Trophoblast cell (in vitro differentiated cells and primary cell): ENCODE measurements at regions not wholly inside any gene's neighbourhood (a gene's known extent, or its start where the extent isn't known, plus 50 kb on each side); places are given as distances from the start of the nearest gene placed in this dataset.

Source experiments
- DNase-seq, 2 donors: peaks; one replicate each; pipeline ENCODE4 v3.0.0-alpha.2; 2016
- H2AFZ ChIP-seq: 2 replicates; pipeline ENCODE4 v1.6.1; 2013; ENCODE audit warnings: low read length, moderate library complexity, mild to moderate bottlenecking; ENCODE audit not compliant: insufficient read depth, poor library complexity
- H2AK5ac ChIP-seq: 2 replicates; pipeline ENCODE4 v1.6.1; 2013; ENCODE audit warnings: mild to moderate bottlenecking, low read length
- H2BK120ac ChIP-seq: 2 replicates; pipeline ENCODE4 v1.6.1; 2013; ENCODE audit warnings: low read length, mild to moderate bottlenecking, moderate library complexity; ENCODE audit not compliant: insufficient read depth, poor library complexity
- H2BK12ac ChIP-seq: 2 replicates; pipeline ENCODE4 v1.6.1; 2013; ENCODE audit warnings: mild to moderate bottlenecking, low read length, moderate library complexity
- H2BK5ac ChIP-seq: 2 replicates; pipeline ENCODE4 v1.6.1; 2013; ENCODE audit warnings: low read length, low read depth, moderate library complexity, mild to moderate bottlenecking; ENCODE audit not compliant: poor library complexity
- H3K14ac ChIP-seq: 2 replicates; pipeline ENCODE4 v1.6.1; 2013; ENCODE audit warnings: mild to moderate bottlenecking, low read length
- H3K18ac ChIP-seq: 2 replicates; pipeline ENCODE4 v1.6.1; 2013; ENCODE audit warnings: mild to moderate bottlenecking, low read length
- H3K23ac ChIP-seq: 2 replicates; pipeline ENCODE4 v1.6.1; 2013; ENCODE audit warnings: low read length
- H3K27ac ChIP-seq: 2 replicates; pipeline ENCODE4 v1.5.1; 2013; ENCODE audit warnings: low read depth, mild to moderate bottlenecking, inconsistent platforms, low read length, moderate library complexity
- H3K27me3 ChIP-seq: 2 replicates; pipeline ENCODE4 v1.6.1; 2013; ENCODE audit warnings: inconsistent platforms, mild to moderate bottlenecking, low read length, moderate library complexity; ENCODE audit not compliant: insufficient read depth
- H3K36me3 ChIP-seq, 2 experiments: 1 replicate in 1 of 2; 2 replicates in 1 of 2; pipeline ENCODE4 v1.6.1; 2013; ENCODE audit warnings: low read length in 2 of 2, mild to moderate bottlenecking in 2 of 2, moderate library complexity in 1 of 2; ENCODE audit not compliant: insufficient read depth in 2 of 2, control insufficient read depth in 1 of 2
- H3K4ac ChIP-seq: 2 replicates; pipeline ENCODE4 v1.6.1; 2013; ENCODE audit warnings: low read depth, mild to moderate bottlenecking, low read length, moderate library complexity
- H3K4me1 ChIP-seq, 2 experiments: 1 replicate in 1 of 2; 2 replicates in 1 of 2; pipeline ENCODE4 v1.6.1; 2013; ENCODE audit warnings: low read length in 2 of 2, mild to moderate bottlenecking in 2 of 2, moderate library complexity in 1 of 2; ENCODE audit not compliant: insufficient read depth in 2 of 2, control insufficient read depth in 1 of 2
- H3K4me2 ChIP-seq: 2 replicates; pipeline ENCODE4 v1.6.1; 2013; ENCODE audit warnings: inconsistent platforms, mild to moderate bottlenecking, low read length, moderate library complexity
- H3K4me3 ChIP-seq: 2 replicates; pipeline ENCODE4 v1.5.1; 2013; ENCODE audit warnings: mild to moderate bottlenecking, low read depth, low read length, inconsistent platforms
- H3K79me1 ChIP-seq: one replicate; pipeline ENCODE4 v1.6.1; 2013; ENCODE audit warnings: low read length
- H3K79me2 ChIP-seq: 2 replicates; pipeline ENCODE4 v1.6.1; 2013; ENCODE audit warnings: low read length, mild to moderate bottlenecking; ENCODE audit not compliant: control insufficient read depth, insufficient read depth, poor library complexity
- H3K9ac ChIP-seq: 2 replicates; pipeline ENCODE4 v1.6.1; 2013; ENCODE audit warnings: mild to moderate bottlenecking, low read length
- H3K9me3 ChIP-seq: 2 replicates; pipeline ENCODE4 v1.6.1; 2013; ENCODE audit warnings: low read depth, mild to moderate bottlenecking, control low read depth, inconsistent platforms, low read length; ENCODE audit not compliant: insufficient read depth
- H4K12ac ChIP-seq: 2 replicates; pipeline ENCODE4 v1.6.1; 2013; ENCODE audit warnings: low read depth, mild to moderate bottlenecking, low read length, moderate library complexity
- H4K8ac ChIP-seq: 2 replicates; pipeline ENCODE4 v1.6.1; 2013; ENCODE audit warnings: low read depth, mild to moderate bottlenecking, low read length, moderate library complexity
- H4K91ac ChIP-seq: one replicate; pipeline ENCODE4 v1.6.1; 2013; ENCODE audit warnings: low read depth, mild to moderate bottlenecking, low read length, moderate library complexity
- WGBS: extraction: QIAGEN DNeasy Blood & Tissue Kit; methylation state at CpG from one replicate; pipeline ENCODE4 v1.1.7; 2013; ENCODE audit warnings: missing lambda C conversion rate; ENCODE audit not compliant: insufficient read length, insufficient coverage; ENCODE audit errors: extremely low coverage; 5-methylcytosine and 5-hydroxymethylcytosine counted together

GRCh38 chr1:5576673-5577065 lies 415.6 kb downstream of the NPHP4 start:
- no peak overlapping the region for H4K8ac ChIP-seq
- H2BK12ac ChIP-seq = no peak overlapping the region
- H3K36me3 ChIP-seq = no peaks in the 10 kb centered on the region
- H3K4me2 ChIP-seq = no peak overlapping the region
- no peaks in the 10 kb centered on the region for H3K27me3 ChIP-seq
- no peak overlapping the region for H2AFZ ChIP-seq
- H2BK5ac ChIP-seq = no peak overlapping the region
- DNase-seq = no peak
- H4K12ac ChIP-seq = no peak overlapping the region
- no CpG with 5 or more reads among the region's 5 CpGs for WGBS
- H3K4me3 ChIP-seq = no peak overlapping the region
- H3K79me1 ChIP-seq = no peaks in the 10 kb centered on the region
- no peaks in the 10 kb centered on the region for H3K79me2 ChIP-seq
- no peaks in the 10 kb centered on the region for H3K4me1 ChIP-seq
- no peak overlapping the region for H3K4ac ChIP-seq
- H2AK5ac ChIP-seq = no peak overlapping the region
- H3K23ac ChIP-seq = no peak overlapping the region
- no peak overlapping the region for H3K14ac ChIP-seq
- H3K27ac ChIP-seq = no peak overlapping the region
- H4K91ac ChIP-seq = no peak overlapping the region
- no peak overlapping the region for H2BK120ac ChIP-seq
- H3K9ac ChIP-seq = no peak overlapping the region
- H3K18ac ChIP-seq = no peak overlapping the region
- no peaks in the 10 kb centered on the region for H3K9me3 ChIP-seq

DNA sequence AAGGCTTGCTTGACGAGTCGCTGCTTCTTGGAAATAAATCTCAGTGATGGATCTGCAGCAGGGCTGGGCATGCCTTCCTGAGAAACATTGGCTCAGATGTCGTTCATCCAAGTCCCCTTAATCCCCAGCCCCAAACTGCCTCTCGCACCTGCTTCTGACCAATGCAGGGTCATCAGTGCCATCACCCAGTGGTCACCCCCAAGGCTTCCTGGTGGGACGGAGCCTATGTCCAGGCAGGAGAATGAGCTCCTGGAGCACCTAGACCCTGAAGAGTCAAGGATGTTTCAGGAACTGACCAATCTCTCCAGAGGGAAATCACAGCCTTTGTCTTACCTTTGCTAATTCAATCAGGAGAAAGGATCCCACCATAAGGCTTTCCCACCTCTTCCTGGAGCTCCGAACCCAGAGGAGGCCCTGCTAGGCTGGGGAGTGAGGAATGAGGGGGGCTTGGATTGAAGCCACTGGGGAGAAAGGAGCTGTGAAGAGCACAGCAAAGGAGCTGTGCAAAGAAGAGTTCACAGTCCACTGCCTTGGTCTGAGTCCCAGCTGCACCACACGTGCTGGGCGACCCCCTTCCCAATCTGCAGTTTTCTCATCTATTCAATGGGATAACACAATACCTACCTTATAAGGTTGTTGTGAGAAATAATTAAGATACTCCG lies 416.1 kb downstream of the NPHP4 start:
- DNase-seq = no peak
- no peak overlapping the region for H3K27ac ChIP-seq
- H3K14ac ChIP-seq = no peak overlapping the region
- H2BK12ac ChIP-seq = no peak overlapping the region
- H4K12ac ChIP-seq = no peak overlapping the region
- no peaks in the 10 kb centered on the region for H3K79me1 ChIP-seq
- H4K8ac ChIP-seq = no peak overlapping the region
- WGBS = no CpG with 5 or more reads among the region's 9 CpGs
- no peak overlapping the region for H3K9ac ChIP-seq
- H3K9me3 ChIP-seq = no peaks in the 10 kb centered on the region
- H2AFZ ChIP-seq = no peak overlapping the region
- H4K91ac ChIP-seq = no peak overlapping the region
- H2BK5ac ChIP-seq = no peak overlapping the region
- H3K4me1 ChIP-seq = no peaks in the 10 kb centered on the region
- H2AK5ac ChIP-seq = no peak overlapping the region
- no peak overlapping the region for H3K23ac ChIP-seq
- H3K4ac ChIP-seq = no peak overlapping the region
- H3K36me3 ChIP-seq = no peaks in the 10 kb centered on the region
- H2BK120ac ChIP-seq = no peak overlapping the region
- no peak overlapping the region for H3K18ac ChIP-seq
- H3K4me3 ChIP-seq = no peak overlapping the region
- H3K4me2 ChIP-seq = no peak overlapping the region
- H3K79me2 ChIP-seq = no peaks in the 10 kb centered on the region
- H3K27me3 ChIP-seq = no peaks in the 10 kb centered on the region

DNA sequence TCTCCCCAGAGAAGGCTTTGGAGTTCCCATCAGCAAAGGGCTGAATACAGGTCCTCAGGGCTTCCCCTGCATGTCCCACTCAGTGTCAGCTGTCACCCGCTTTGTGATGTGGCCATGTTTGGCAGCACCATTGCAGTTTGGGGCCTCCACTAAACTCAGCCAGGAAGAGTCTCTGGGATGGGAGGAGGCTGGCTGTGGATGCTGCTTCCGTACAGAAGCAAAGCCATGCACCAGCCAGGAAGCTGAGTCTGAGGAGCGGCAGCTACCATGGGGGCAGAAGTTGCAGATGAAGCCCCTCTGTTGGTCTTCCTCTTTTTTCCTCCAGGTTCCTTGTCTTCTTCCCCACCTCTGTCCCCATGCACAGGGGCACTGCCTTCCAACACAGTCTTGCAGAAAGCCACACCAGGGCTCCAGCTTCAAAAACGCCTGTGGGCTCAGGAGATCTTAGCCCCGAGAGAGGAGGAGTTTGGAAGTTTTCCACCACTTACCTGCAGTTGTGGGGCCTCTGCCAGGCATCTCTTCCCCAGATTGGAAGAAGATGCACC lies 416.8 kb downstream of the NPHP4 start:
- no peak overlapping the region for H3K9ac ChIP-seq
- no peak overlapping the region for H2BK12ac ChIP-seq
- no peak overlapping the region for H3K4ac ChIP-seq
- WGBS = no CpG with 5 or more reads among the region's 5 CpGs
- no peak overlapping the region for H3K27ac ChIP-seq
- H3K4me1 ChIP-seq = no peaks in the 10 kb centered on the region
- no peak overlapping the region for H2BK120ac ChIP-seq
- no peaks in the 10 kb centered on the region for H3K79me1 ChIP-seq
- no peak overlapping the region for H3K18ac ChIP-seq
- no peak for DNase-seq
- H4K8ac ChIP-seq = no peak overlapping the region
- H3K23ac ChIP-seq = no peak overlapping the region
- no peak overlapping the region for H3K4me3 ChIP-seq
- no peak overlapping the region for H2AK5ac ChIP-seq
- no peak overlapping the region for H2AFZ ChIP-seq
- no peak overlapping the region for H3K4me2 ChIP-seq
- H2BK5ac ChIP-seq = no peak overlapping the region
- H4K12ac ChIP-seq = no peak overlapping the region
- no peaks in the 10 kb centered on the region for H3K79me2 ChIP-seq
- H3K14ac ChIP-seq = no peak overlapping the region
- H3K36me3 ChIP-seq = no peaks in the 10 kb centered on the region
- no peak overlapping the region for H4K91ac ChIP-seq
- H3K27me3 ChIP-seq = no peaks in the 10 kb centered on the region
- H3K9me3 ChIP-seq = no peaks in the 10 kb centered on the region

DNA sequence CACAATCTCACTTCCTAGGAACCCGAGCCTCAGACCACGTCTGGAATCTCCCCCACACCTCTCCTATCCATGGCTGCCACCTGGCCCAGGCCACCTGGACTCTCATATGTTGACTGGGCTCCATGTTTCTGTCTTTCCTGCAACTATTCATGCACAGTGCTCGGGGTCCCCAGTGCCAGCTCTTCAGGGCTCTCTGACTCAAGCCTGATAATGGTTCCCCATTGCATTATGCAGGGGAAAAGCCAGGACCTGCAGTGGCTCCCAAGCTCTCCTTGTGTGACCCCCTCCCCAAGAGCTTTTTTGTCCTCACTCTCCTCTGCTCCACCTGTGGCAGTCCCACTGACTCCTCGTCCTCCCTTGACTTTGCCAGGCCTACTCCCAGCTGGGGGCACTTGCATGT lies 417.6 kb downstream of the NPHP4 start:
- H3K27ac ChIP-seq = no peak overlapping the region
- H3K4me3 ChIP-seq = no peak overlapping the region
- no peak overlapping the region for H2BK5ac ChIP-seq
- H2AK5ac ChIP-seq = no peak overlapping the region
- H4K8ac ChIP-seq = no peak overlapping the region
- H3K4ac ChIP-seq = no peak overlapping the region
- no peaks in the 10 kb centered on the region for H3K27me3 ChIP-seq
- H4K12ac ChIP-seq = no peak overlapping the region
- H3K36me3 ChIP-seq = no peaks in the 10 kb centered on the region
- no peak overlapping the region for H3K18ac ChIP-seq
- H3K79me2 ChIP-seq = no peaks in the 10 kb centered on the region
- no peaks in the 10 kb centered on the region for H3K79me1 ChIP-seq
- H3K14ac ChIP-seq = no peak overlapping the region
- no peak for DNase-seq
- no peak overlapping the region for H2BK120ac ChIP-seq
- H2AFZ ChIP-seq = no peak overlapping the region
- H4K91ac ChIP-seq = no peak overlapping the region
- H3K9ac ChIP-seq = no peak overlapping the region
- no peaks in the 10 kb centered on the region for H3K4me1 ChIP-seq
- H3K23ac ChIP-seq = no peak overlapping the region
- no CpG with 5 or more reads among the region's 4 CpGs for WGBS
- H2BK12ac ChIP-seq = no peak overlapping the region
- H3K4me2 ChIP-seq = no peak overlapping the region
- no peaks in the 10 kb centered on the region for H3K9me3 ChIP-seq
